Ectodermal cell (in vitro differentiated cells): ENCODE measurements at regions not wholly inside any gene's neighbourhood (a gene's known extent, or its start where the extent isn't known, plus 50 kb on each side); places are given as distances from the start of the nearest gene placed in this dataset.

Experiments used
- H3K27ac ChIP-seq: 2 replicates; pipeline ENCODE4 v1.7.0; 2013; ENCODE audit warnings: mild to moderate bottlenecking, low read depth, low read length; ENCODE audit not compliant: insufficient read depth, poor library complexity, severe bottlenecking
- H3K27me3 ChIP-seq: 2 replicates; pipeline ENCODE4 v1.7.0; 2013; ENCODE audit warnings: mild to moderate bottlenecking, low read length; ENCODE audit not compliant: insufficient read depth, control insufficient read depth, poor library complexity, severe bottlenecking
- H3K36me3 ChIP-seq: one replicate; pipeline ENCODE4 v1.7.0; 2013; ENCODE audit warnings: low read length; ENCODE audit not compliant: control insufficient read depth, insufficient read depth
- H3K4me1 ChIP-seq: one replicate; pipeline ENCODE4 v1.7.0; 2013; ENCODE audit warnings: low read length; ENCODE audit not compliant: control insufficient read depth, insufficient read depth
- H3K4me3 ChIP-seq: 2 replicates; pipeline ENCODE4 v1.7.0; 2013; ENCODE audit warnings: low read depth, low read length, control low read depth; ENCODE audit not compliant: insufficient read depth
- H3K9me3 ChIP-seq: 2 replicates; pipeline ENCODE4 v1.7.0; 2013; ENCODE audit warnings: mild to moderate bottlenecking, low read length, moderate library complexity; ENCODE audit not compliant: control insufficient read depth
- WGBS, 2 experiments: methylation state at CpG; one replicate each; pipeline ENCODE4 v1.1.7; 2013; ENCODE audit warnings: missing lambda C conversion rate in 2 of 2; 5-methylcytosine and 5-hydroxymethylcytosine counted together

DNA sequence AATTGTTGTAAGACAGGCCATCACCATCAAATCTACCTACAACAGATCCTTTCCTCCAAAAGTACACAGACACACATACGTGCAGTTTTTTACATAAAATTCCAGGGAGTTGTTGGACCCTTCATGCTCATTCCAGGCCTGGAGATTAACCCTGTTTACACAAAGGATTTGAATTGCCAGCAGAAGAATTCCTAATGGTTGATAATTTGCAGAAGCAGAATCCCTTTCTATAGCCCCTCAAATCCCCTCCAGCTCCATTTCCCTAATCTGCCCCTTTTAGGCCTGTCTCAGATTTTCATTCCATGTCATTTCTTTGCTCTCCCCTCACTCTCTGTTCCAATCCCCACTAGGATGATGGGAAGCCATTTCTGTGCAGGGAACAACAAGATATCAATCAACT lies 102.9 kb upstream of the TOX3 start:
- Histone ChIP-seq H3K27me3 (no peaks in the 10 kb centered on the region), H3K4me3 (no peak overlapping the region), H3K27ac (no peak overlapping the region), H3K9me3 (no peaks in the 10 kb centered on the region), H3K4me1 (peaks cover 5% of the 10 kb centered on the region), H3K36me3 (no peaks in the 10 kb centered on the region)
- 93 to 100% methylated on average over 1 of the region's 1 CpG for WGBS, 2 experiments

DNA sequence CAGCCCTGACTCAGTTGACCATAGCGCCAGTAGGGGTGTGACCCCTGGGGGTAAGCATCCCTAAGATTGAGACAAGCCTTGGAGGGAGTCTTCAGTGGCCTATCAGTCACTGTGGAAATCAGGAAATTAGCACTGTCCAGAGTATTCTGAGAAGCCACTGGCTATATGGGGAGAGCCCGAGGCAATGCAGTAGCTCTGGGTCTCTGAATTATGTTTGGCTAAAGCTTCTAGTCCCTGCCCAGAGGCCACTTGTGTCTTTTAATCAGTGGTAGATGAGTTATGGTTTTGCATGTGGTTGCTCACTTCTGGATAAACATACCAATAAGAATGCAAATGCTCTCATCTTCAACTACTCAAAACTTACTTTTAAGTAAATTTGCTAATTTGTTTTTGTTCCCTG lies 100.6 kb upstream of the TOX3 start:
- no peaks in the 10 kb centered on the region for H3K36me3 ChIP-seq
- H3K27ac ChIP-seq: no peak overlapping the region
- H3K4me1 ChIP-seq: peaks cover 5% of the 10 kb centered on the region
- no peak overlapping the region for H3K4me3 ChIP-seq
- no peaks in the 10 kb centered on the region for H3K9me3 ChIP-seq
- 89 to 93% methylated on average over 2 of the region's 2 CpGs for WGBS, 2 experiments
- no peaks in the 10 kb centered on the region for H3K27me3 ChIP-seq

DNA sequence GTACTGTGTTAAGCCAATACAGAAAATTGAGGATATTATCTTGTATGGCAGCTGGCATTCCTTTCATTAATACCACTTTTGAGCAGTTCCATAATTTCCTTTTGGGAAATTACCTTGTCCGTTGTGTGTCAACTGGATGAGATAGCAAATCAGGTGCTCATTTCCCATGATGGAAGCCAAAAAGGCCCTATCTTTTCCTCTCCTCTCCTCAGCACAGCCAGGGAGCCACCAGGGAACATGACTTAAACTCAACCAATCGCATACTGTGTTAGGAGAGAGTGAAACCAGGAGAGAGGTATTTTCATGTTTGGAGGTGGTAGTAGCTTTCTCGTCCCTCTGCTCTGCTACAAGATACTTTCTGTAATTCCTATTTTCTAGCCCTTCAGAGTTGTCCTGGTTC lies 96.1 kb upstream of the TOX3 start:
- peaks cover 5% of the 10 kb centered on the region for H3K4me1 ChIP-seq
- no peak overlapping the region for H3K27ac ChIP-seq
- H3K27me3 ChIP-seq: no peaks in the 10 kb centered on the region
- no peaks in the 10 kb centered on the region for H3K36me3 ChIP-seq
- WGBS, 2 experiments: 80 to 96% methylated on average over 2 to 3 of the region's 3 CpGs
- H3K4me3 ChIP-seq: no peak overlapping the region
- no peaks in the 10 kb centered on the region for H3K9me3 ChIP-seq

DNA sequence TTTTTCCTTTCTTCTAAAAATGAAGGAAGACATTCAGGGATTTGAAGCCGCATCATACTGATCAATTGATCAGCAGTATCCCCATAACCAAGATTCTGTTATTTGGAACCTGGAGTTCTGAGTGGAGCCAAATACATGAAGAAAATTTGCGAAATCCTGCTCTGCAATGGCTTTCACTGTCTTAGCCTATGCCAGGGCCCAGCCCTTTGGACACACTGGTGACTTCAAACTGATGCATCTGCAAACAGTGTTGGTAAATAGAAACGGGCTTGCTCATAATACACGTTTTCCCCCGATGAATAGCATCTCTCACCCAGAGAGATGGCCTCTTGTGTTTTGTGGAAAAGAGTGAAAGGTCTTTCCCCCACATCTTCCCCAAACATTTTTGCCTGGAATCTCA lies 87.6 kb upstream of the TOX3 start:
- H3K36me3 ChIP-seq: no peaks in the 10 kb centered on the region
- H3K27ac ChIP-seq: no peak overlapping the region
- peaks cover 3% of the 10 kb centered on the region for H3K4me1 ChIP-seq
- H3K9me3 ChIP-seq: no peaks in the 10 kb centered on the region
- no peaks in the 10 kb centered on the region for H3K27me3 ChIP-seq
- 95 to 96% methylated on average over 5 of the region's 5 CpGs for WGBS, 2 experiments
- no peak overlapping the region for H3K4me3 ChIP-seq

DNA sequence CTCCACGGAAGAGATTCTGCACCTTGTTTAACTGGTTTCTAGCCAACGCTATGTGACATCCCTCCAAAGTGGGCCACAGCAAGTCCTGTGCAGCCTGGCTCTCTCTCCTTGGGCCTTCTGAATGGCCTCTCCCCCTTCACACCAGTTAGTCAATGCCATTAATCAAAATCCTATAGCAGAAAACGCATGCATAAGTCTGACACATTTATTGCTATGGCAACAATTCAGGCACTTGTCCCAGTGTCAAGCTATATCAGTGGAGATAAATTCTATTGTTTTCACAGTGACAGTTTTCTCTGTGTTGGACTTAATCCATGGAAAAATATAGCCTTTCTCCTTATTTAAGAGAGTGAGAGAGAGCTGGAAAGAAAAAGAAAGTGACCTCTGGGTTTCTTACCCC lies 87.2 kb upstream of the TOX3 start:
- Histone ChIP-seq H3K27me3 (no peaks in the 10 kb centered on the region), H3K27ac (no peak overlapping the region), H3K36me3 (no peaks in the 10 kb centered on the region), H3K4me3 (no peak overlapping the region), H3K4me1 (peaks cover 3% of the 10 kb centered on the region), H3K9me3 (no peaks in the 10 kb centered on the region)
- 86 to 91% methylated on average over 3 of the region's 3 CpGs for WGBS, 2 experiments

DNA sequence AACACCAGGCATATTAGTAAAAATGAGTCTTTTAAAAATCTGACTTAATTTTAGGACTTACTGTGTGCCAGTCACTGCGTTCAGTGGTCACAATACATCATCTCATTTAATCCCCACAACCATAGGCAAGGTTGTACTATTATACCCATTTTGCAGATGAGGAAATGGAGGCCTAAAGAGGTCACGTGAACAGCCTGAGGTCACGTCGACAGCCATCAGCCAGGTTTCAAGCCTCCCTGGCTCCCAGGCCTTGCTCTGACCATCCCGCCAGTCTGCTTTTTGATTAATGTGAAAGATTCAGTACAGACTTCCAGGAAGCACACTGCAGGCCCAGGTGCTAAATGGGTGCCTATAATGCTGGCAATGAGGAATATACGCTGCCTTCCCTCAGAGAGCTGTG lies 86.3 kb upstream of the TOX3 start:
- Histone ChIP-seq H3K27me3 (no peaks in the 10 kb centered on the region), H3K4me3 (no peak overlapping the region), H3K27ac (no peak overlapping the region), H3K9me3 (no peaks in the 10 kb centered on the region), H3K4me1 (peaks cover 3% of the 10 kb centered on the region), H3K36me3 (no peaks in the 10 kb centered on the region)
- WGBS, 2 experiments: 96 to 98% methylated on average over 6 of the region's 6 CpGs

DNA sequence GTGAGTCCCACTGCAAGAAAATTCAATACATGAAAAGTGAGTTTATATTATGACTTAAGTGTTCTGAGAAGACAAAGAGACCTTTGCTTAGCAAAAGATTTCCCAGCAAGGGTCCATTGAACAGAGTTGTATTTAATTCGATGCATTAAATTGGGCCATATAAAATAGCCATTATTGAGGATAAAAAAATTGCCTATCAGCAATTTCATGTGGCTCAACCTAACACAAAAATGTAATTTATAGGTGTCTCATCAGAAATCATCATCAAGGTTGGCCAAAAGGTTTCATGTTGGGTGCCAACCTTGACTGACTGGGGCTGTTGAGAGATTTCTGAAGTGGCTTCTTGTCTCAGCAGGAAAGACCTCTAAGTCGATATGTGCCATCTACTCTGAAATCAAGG lies 84.8 kb upstream of the TOX3 start:
- Histone ChIP-seq H3K4me1 (peaks cover 3% of the 10 kb centered on the region), H3K4me3 (no peak overlapping the region), H3K36me3 (no peaks in the 10 kb centered on the region), H3K27me3 (no peaks in the 10 kb centered on the region), H3K9me3 (no peaks in the 10 kb centered on the region), H3K27ac (no peak overlapping the region)
- WGBS, 2 experiments: 89 to 100% methylated on average over 1 to 2 of the region's 2 CpGs

DNA sequence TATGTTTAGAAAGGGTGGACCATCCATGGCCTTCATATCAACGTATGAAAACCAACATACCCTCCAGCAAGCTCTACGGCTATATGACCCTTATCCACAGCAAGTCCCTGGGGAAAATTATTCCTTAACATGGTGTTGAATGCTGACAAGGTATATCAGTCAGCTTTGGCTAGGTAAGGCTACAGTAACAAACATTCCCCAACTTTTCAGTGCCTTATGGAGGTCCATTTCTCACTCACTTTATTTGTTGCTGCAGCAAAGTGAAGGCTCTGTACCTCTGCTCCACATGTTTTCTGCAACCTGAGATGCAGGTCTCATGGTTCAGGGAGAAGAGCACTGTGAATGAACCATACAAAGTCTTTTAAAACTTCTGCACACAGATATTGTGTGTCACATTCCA lies 83.8 kb upstream of the TOX3 start:
- H3K9me3 ChIP-seq: no peaks in the 10 kb centered on the region
- WGBS, 2 experiments: 90 to 96% methylated on average over 2 of the region's 2 CpGs

DNA sequence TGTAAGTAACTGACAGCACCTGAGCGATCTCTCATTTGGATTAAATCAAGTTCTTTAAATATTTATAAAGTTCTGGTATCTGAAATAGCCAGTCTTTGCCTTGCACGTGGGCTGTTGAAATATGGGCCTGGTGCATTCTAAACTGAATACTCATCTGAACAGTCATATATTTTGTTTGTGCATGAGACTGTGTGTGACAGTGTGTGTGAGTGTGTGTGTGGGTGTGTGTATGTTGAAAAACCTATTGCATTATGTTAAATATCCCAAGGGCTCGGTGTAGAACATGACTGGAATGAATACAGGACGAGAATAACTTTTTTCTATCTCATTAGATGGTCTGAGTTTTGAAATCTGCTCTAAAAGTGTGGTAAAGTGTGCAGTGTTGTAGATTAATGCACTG lies 82.4 kb upstream of the TOX3 start:
- H3K9me3 ChIP-seq: no peaks in the 10 kb centered on the region
- peaks cover 3% of the 10 kb centered on the region for H3K4me1 ChIP-seq
- 92 to 94% methylated on average over 4 of the region's 4 CpGs for WGBS, 2 experiments
- H3K27ac ChIP-seq: no peak overlapping the region
- no peak overlapping the region for H3K4me3 ChIP-seq
- no peaks in the 10 kb centered on the region for H3K27me3 ChIP-seq
- no peaks in the 10 kb centered on the region for H3K36me3 ChIP-seq

More for the DNA sequence above, 83.8 kb upstream of the TOX3 start:
- Histone ChIP-seq H3K4me1 (peaks cover 3% of the 10 kb centered on the region), H3K27me3 (no peaks in the 10 kb centered on the region), H3K27ac (no peak overlapping the region), H3K36me3 (no peaks in the 10 kb centered on the region), H3K4me3 (no peak overlapping the region)

DNA sequence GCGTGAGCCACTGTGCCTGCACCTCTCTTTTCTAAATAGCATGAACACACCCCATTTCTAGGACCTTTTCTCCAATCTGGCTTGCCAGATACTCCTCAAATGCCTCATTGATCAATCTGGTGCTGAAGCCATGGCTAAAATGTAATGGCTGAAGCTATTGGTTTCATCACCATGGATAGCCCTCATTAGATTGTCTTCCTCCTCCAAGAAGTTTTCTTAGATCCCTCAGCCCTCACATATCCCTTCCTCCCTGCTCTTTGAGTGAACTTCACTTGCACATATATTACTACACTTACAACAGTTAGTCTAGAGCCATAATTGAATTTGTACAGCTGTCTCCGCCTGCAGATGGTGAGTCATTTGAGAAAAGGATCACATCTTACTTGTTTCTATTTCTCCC lies 77.9 kb upstream of the TOX3 start:
- Histone ChIP-seq H3K36me3 (no peaks in the 10 kb centered on the region), H3K9me3 (no peaks in the 10 kb centered on the region), H3K4me3 (no peak overlapping the region), H3K27ac (no peak overlapping the region), H3K4me1 (no peaks in the 10 kb centered on the region), H3K27me3 (no peaks in the 10 kb centered on the region)
- 95 to 98% methylated on average over 2 of the region's 2 CpGs for WGBS, 2 experiments

DNA sequence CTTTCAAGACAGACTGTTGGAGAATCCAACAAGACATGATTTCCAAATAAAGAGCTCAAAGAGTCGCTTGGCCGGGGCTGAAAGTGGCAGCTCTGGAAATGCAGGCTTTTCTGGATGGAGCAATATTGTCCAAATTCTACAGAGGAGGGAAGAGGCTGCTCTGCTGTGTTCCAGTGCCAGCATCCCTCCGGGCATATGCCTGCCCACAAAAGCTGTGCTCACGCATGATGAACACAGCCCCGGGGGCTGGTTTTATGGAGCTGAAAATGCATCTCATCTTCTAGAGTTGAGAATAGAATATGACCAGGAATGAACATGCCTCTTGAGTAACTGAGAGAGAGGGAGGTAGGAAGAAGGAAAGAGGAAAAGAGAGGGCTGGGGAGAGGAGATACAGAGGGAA lies 74.7 kb upstream of the TOX3 start:
- 93 to 94% methylated on average over 5 of the region's 5 CpGs for WGBS, 2 experiments
- H3K9me3 ChIP-seq: no peaks in the 10 kb centered on the region

More for the DNA sequence above, 74.7 kb upstream of the TOX3 start:
- H3K4me3 ChIP-seq: no peak overlapping the region
- H3K27ac ChIP-seq: no peak overlapping the region
- no peaks in the 10 kb centered on the region for H3K27me3 ChIP-seq
- no peaks in the 10 kb centered on the region for H3K4me1 ChIP-seq
- H3K36me3 ChIP-seq: no peaks in the 10 kb centered on the region
